Endothelial cell (in vitro differentiated cells): ENCODE measurements at regions not wholly inside any gene's neighbourhood (a gene's known extent, or its start where the extent isn't known, plus 50 kb on each side); places are given as distances from the start of the nearest gene placed in this dataset.

ENCODE experiments used
- DNase-seq: peaks from one replicate; pipeline ENCODE4 v3.0.0; 2021; ENCODE audit warnings: low spot score
- H3K27ac Mint-ChIP-seq: one replicate; pipeline ENCODE4 v1.8.0; 2021; ENCODE audit warnings: mixed read lengths, inconsistent platforms; ENCODE audit not compliant: unreplicated experiment
- H3K27me3 Mint-ChIP-seq: one replicate; pipeline ENCODE4 v1.8.0; 2021; ENCODE audit warnings: mild to moderate bottlenecking, moderate library complexity, mixed read lengths, inconsistent platforms; ENCODE audit not compliant: unreplicated experiment
- H3K36me3 Mint-ChIP-seq: one replicate; pipeline ENCODE4 v1.8.0; 2021; ENCODE audit warnings: mild to moderate bottlenecking, low read depth, mixed read lengths, inconsistent platforms; ENCODE audit not compliant: unreplicated experiment
- H3K4me1 Mint-ChIP-seq: one replicate; pipeline ENCODE4 v1.8.0; 2021; ENCODE audit warnings: mild to moderate bottlenecking, mixed read lengths, inconsistent platforms; ENCODE audit not compliant: unreplicated experiment
- H3K4me3 Mint-ChIP-seq: one replicate; pipeline ENCODE4 v1.8.0; 2021; ENCODE audit warnings: mild to moderate bottlenecking, mixed read lengths, inconsistent platforms; ENCODE audit not compliant: unreplicated experiment
- H3K9me3 Mint-ChIP-seq: one replicate; pipeline ENCODE4 v1.8.0; 2021; ENCODE audit warnings: mixed read lengths, inconsistent platforms; ENCODE audit not compliant: unreplicated experiment
- TF ChIP-seq, protein P1 (sequence below): fragments of 200-600 bp; sonication (generic); IDR thresholded peaks from one replicate; pipeline ENCODE4 v1.5.0; 2021; ENCODE audit warnings: antibody characterized with exemption; ENCODE audit not compliant: unreplicated experiment

DNA sequence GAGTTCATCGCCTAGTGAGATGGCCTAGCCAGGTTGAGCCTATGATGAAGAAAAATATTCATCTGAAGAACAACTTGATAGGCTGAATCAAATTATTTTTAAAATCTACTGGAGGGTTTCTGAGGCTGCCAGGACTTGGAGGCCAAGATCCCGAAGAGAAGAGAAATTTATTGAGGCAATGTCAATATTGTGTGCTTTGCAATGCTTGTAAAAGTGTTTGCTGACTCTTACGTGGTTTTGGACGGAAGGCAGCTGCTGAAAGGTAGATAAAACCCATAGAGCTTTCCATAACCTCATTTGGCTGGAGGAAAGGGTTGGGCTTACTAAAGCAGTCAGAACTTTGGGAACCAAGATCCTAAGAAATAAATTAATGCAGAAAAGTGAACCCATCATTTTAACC, 361.0 kb upstream of the IL12A start:
- no peaks in the 10 kb centered on the region for H3K4me1 Mint-ChIP-seq
- no peak for DNase-seq
- peaks cover 2% of the 10 kb centered on the region for H3K27me3 Mint-ChIP-seq
- no peaks in the 10 kb centered on the region for H3K9me3 Mint-ChIP-seq
- H3K36me3 Mint-ChIP-seq: no peaks in the 10 kb centered on the region
- TF ChIP-seq, protein P1, sequence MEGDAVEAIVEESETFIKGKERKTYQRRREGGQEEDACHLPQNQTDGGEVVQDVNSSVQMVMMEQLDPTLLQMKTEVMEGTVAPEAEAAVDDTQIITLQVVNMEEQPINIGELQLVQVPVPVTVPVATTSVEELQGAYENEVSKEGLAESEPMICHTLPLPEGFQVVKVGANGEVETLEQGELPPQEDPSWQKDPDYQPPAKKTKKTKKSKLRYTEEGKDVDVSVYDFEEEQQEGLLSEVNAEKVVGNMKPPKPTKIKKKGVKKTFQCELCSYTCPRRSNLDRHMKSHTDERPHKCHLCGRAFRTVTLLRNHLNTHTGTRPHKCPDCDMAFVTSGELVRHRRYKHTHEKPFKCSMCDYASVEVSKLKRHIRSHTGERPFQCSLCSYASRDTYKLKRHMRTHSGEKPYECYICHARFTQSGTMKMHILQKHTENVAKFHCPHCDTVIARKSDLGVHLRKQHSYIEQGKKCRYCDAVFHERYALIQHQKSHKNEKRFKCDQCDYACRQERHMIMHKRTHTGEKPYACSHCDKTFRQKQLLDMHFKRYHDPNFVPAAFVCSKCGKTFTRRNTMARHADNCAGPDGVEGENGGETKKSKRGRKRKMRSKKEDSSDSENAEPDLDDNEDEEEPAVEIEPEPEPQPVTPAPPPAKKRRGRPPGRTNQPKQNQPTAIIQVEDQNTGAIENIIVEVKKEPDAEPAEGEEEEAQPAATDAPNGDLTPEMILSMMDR: no peak
- H3K4me3 Mint-ChIP-seq: no peak overlapping the region
- no peak overlapping the region for H3K27ac Mint-ChIP-seq

DNA sequence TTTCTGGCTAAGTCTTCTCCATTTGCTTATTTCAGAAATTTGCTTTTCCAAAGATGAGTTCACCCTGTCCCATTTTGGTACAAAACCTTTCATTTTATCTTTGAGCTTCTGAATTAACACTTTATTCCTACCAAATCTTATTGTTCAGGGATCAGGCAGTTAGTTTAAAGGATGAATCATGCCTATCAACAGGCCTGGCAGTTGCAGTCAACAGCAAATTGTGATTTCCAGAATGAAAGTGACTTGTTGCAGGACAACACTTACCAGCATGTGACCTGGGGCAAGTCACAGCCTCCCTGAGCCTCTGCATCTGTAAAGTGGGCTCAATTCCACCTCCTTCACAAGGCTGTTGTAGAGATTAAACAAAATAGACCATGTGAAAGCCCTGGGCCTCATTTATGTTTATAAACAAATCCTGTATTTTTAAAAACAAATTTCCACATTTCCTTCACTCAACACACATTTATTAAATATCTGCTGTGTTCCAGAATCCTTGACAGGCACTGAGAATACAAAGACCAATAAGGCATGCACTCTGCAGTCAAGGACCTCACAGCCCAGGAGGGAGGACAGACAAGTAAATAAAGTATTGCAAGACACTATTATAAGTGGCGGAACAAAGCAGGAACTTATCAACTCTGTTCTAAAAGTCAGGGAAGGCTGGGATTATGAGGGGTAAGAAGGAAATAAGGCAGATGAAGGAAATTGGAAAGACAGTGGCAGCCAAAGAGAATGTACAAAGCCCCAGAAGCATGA, 359.1 kb upstream of the IL12A start:
- TF ChIP-seq, protein P1: no peak
- DNase-seq: no peak
- Mint-ChIP-seq H3K27me3 (peaks cover 2% of the 10 kb centered on the region), H3K4me3 (no peak overlapping the region), H3K27ac (no peak overlapping the region), H3K9me3 (no peaks in the 10 kb centered on the region), H3K4me1 (no peaks in the 10 kb centered on the region), H3K36me3 (no peaks in the 10 kb centered on the region)

DNA sequence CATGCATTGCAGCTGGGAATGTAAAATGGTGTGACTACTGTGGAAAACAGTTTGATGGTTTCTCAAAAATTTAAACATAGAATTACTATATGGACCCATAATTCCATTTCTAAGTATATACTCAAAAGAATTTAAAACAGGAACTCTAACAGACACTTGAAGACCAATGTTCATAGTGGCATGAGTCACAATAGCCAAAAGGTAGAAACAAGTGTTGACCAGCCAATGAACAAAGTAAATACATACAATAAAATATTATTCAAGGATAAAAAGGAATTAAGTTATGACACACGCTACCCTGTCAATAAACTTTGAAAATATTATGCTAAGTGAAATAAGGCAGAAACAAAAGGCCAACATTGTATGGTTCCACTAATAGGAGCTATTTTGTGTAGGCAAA, 357.4 kb upstream of the IL12A start:
- Mint-ChIP-seq H3K27me3 (peaks cover 2% of the 10 kb centered on the region), H3K27ac (no peak overlapping the region), H3K4me1 (no peaks in the 10 kb centered on the region), H3K36me3 (no peaks in the 10 kb centered on the region), H3K9me3 (no peaks in the 10 kb centered on the region), H3K4me3 (no peak overlapping the region)
- no peak for DNase-seq
- TF ChIP-seq, protein P1: no peak

DNA sequence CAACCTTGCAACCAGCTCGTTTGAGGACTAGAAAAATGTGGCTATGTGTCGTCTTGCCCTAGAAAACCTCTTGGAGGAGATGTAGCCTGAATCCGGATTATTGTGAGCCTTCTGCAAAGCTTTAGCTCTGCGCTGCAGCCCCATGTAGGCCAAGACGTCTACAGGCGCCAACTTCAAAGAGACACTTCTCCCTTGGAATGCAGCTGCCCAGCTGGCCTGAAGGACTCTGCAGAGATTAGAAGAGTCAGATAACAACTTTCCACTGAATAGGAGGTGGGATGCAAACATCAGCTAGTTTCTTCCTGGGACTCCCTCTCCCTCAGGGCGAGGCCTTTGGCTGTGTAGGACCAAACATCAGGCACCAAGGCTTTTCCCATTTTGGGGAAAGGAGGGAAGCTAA, 356.5 kb upstream of the IL12A start:
- Mint-ChIP-seq H3K27me3 (no peaks in the 10 kb centered on the region), H3K27ac (no peak overlapping the region), H3K36me3 (no peaks in the 10 kb centered on the region), H3K4me3 (no peak overlapping the region), H3K9me3 (no peaks in the 10 kb centered on the region), H3K4me1 (peaks cover 2% of the 10 kb centered on the region)
- TF ChIP-seq, protein P1: no peak
- DNase-seq: no peak

DNA sequence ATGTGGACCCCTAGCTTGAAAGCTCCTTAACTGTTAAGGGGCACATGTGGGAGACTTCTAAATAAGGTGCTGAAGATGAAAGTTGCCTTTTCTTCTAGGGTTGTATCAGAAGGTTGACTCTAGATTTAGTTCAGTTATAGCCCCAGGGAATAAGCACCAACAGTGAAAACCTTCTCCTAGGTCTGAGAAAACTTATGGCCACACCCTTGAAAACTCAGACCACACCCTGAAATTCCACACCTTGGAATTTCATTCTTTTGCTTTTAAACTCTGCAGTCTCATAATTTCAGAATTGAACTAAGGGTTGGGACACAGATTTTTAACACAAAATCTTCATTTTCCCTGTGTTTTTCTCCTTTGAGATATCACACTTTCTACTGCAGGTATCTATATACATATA, 355.8 kb upstream of the IL12A start:
- peaks cover 6% of the 10 kb centered on the region for H3K4me1 Mint-ChIP-seq

More for the DNA sequence above, 355.8 kb upstream of the IL12A start:
- TF ChIP-seq, protein P1: no peak
- Mint-ChIP-seq H3K27ac (no peak overlapping the region), H3K27me3 (no peaks in the 10 kb centered on the region), H3K9me3 (no peaks in the 10 kb centered on the region), H3K36me3 (no peaks in the 10 kb centered on the region), H3K4me3 (no peak overlapping the region)
- no peak for DNase-seq
